Tibial artery (tissue), 4 donors: ENCODE measurements at regions not wholly inside any gene's neighbourhood (a gene's known extent, or its start where the extent isn't known, plus 50 kb on each side); places are given as distances from the start of the nearest gene placed in this dataset.

Experiments
- DNase-seq, 2 donors: peaks; one replicate each; pipeline ENCODE4 v3.0.0-alpha.2; 2019
- H3K27ac ChIP-seq, 2 donors: fragments of 200-600 bp; sonication (generic) in 1 of 2; 1 replicate in 1 of 2; 2 replicates in 1 of 2; pipeline ENCODE4 v1.5.1; 2018 to 2019; ENCODE audit warnings: mild to moderate bottlenecking in 1 of 2
- H3K27me3 ChIP-seq, 2 donors: fragments of 200-600 bp; sonication (generic) in 1 of 2; one replicate each; pipeline versions ENCODE4 v1.5.1 to v1.6.0; 2016 to 2019
- H3K36me3 ChIP-seq, 3 donors: fragments of 200-600 bp; sonication (generic) in 2 of 3; one replicate each; pipeline ENCODE4 v1.5.1; 2016 to 2019; ENCODE audit warnings: mild to moderate bottlenecking in 2 of 3
- H3K4me1 ChIP-seq, 4 donors: fragments of 200-600 bp; sonication (generic) in 2 of 4; 1 replicate in 3 of 4; 2 replicates in 1 of 4; pipeline ENCODE4 v1.5.1; 2016 to 2019
- H3K4me3 ChIP-seq, 2 donors: fragments of 200-600 bp; sonication (generic) in 1 of 2; 1 replicate in 1 of 2; 2 replicates in 1 of 2; pipeline ENCODE4 v1.5.1; 2018 to 2019; ENCODE audit warnings: mild to moderate bottlenecking in 2 of 2
- H3K9me3 ChIP-seq, 3 donors: fragments of 200-600 bp; sonication (generic) in 1 of 3; one replicate each; pipeline ENCODE4 v1.5.1; 2016 to 2019
- CTCF ChIP-seq, 2 experiments: fragments of 200-600 bp in 1 of 2; fragments of 450-650 bp in 1 of 2; IDR thresholded peaks; one replicate each; pipeline ENCODE4 v1.5.1; 2017 to 2019; ENCODE audit warnings: antibody characterized with exemption in 2 of 2, mild to moderate bottlenecking in 1 of 2, moderate library complexity in 1 of 2
- intact Hi-C: fragments of 100-400 bp; cut with DNase I; formaldehyde crosslinking; loops from one replicate; pipeline ENCODE4 v1.15.0; 2023; ENCODE audit warnings: low total_unique reads

GRCh38 chr6:14265049-14266021 lies 147.8 kb downstream of the CD83 start:
- intact Hi-C loops: no loop called here
- H3K4me3 ChIP-seq: no peak overlapping the region
- H3K9me3 ChIP-seq: peaks cover 0 to 25% (median 7%) of the 10 kb centered on the region in 3 donors
- no peaks in the 10 kb centered on the region for H3K4me1 ChIP-seq
- no peak overlapping the region for H3K27ac ChIP-seq
- H3K36me3 ChIP-seq: no peaks in the 10 kb centered on the region
- no peaks in the 10 kb centered on the region for H3K27me3 ChIP-seq
- TF ChIP-seq CTCF (IDR thresholded peaks at IDR 0.05): no peak
- no peak for DNase-seq

- TF ChIP-seq CTCF (IDR thresholded peaks at IDR 0.05): no peak
- H3K27ac ChIP-seq: no peak overlapping the region
- H3K27me3 ChIP-seq: no peaks in the 10 kb centered on the region
- intact Hi-C loops: no loop called here
- DNase-seq: no peak
- H3K9me3 ChIP-seq: peaks cover 0 to 19% (median 7%) of the 10 kb centered on the region in 3 donors
- H3K4me1 ChIP-seq: peaks cover 0 to 4% (median 0%) of the 10 kb centered on the region in 4 donors
- no peak overlapping the region for H3K4me3 ChIP-seq
- no peaks in the 10 kb centered on the region for H3K36me3 ChIP-seq
Observed at GRCh38 chr6:14266266-14266665, 148.7 kb downstream of the CD83 start.

- H3K27me3 ChIP-seq: no peaks in the 10 kb centered on the region
- no peak overlapping the region for H3K27ac ChIP-seq
- no peak for TF ChIP-seq CTCF (IDR thresholded peaks at IDR 0.05)
- H3K36me3 ChIP-seq: no peaks in the 10 kb centered on the region
- H3K4me3 ChIP-seq: no peak overlapping the region
- H3K4me1 ChIP-seq: peaks cover 0 to 9% (median 0%) of the 10 kb centered on the region in 4 donors
- peaks cover 0 to 13% (median 7%) of the 10 kb centered on the region in 3 donors for H3K9me3 ChIP-seq
- intact Hi-C loops: no loop called here
- DNase-seq: no peak
Observed at GRCh38 chr6:14267885-14268660, 150.5 kb downstream of the CD83 start.

GRCh38 chr6:14269436-14269835 lies 151.9 kb downstream of the CD83 start:
- no peak for DNase-seq
- intact Hi-C loops: no loop called here
- Histone ChIP-seq H3K36me3 (no peaks in the 10 kb centered on the region), H3K27me3 (no peaks in the 10 kb centered on the region), H3K27ac (no peak overlapping the region), H3K4me3 (no peak overlapping the region), H3K4me1 (peaks cover 0 to 9% (median 0%) of the 10 kb centered on the region in 4 donors), H3K9me3 (peaks cover 0 to 2% (median 0%) of the 10 kb centered on the region in 3 donors)
- TF ChIP-seq CTCF (IDR thresholded peaks at IDR 0.05): no peak

GRCh38 chr6:14270142-14270893 lies 152.7 kb downstream of the CD83 start:
- intact Hi-C loops: no loop called here
- H3K9me3 ChIP-seq: no peaks in the 10 kb centered on the region
- no peak for TF ChIP-seq CTCF (IDR thresholded peaks at IDR 0.05)
- no peak for DNase-seq
- H3K27me3 ChIP-seq: no peaks in the 10 kb centered on the region
- no peak overlapping the region for H3K27ac ChIP-seq
- H3K4me1 ChIP-seq: peaks cover 0 to 16% (median 0%) of the 10 kb centered on the region in 4 donors
- H3K4me3 ChIP-seq: no peak overlapping the region
- H3K36me3 ChIP-seq: no peaks in the 10 kb centered on the region
